HepG2 (cell line): ENCODE measurements at regions not wholly inside any gene's neighbourhood (a gene's known extent, or its start where the extent isn't known, plus 50 kb on each side); places are given as distances from the start of the nearest gene placed in this dataset.

Source experiments
- JDP2 ChIP-seq: sonication (generic); formaldehyde crosslinking; IDR thresholded peaks from 2 replicates; pipeline ENCODE4 v1.8.1; 2022; ENCODE audit warnings: missing genetic modification reagents, borderline replicate concordance
- MEF2D ChIP-seq: sonication (generic); formaldehyde crosslinking; IDR thresholded peaks from 2 replicates; pipeline ENCODE4 v1.5.1; 2020; ENCODE audit warnings: mild to moderate bottlenecking, missing genetic modification reagents
- MEIS1 ChIP-seq: sonication (generic); formaldehyde crosslinking; IDR thresholded peaks from 2 replicates; pipeline ENCODE4 v1.9.0; 2021; ENCODE audit warnings: mild to moderate bottlenecking, missing genetic modification reagents, moderate library complexity, borderline replicate concordance
- MIXL1 ChIP-seq: IDR thresholded peaks from 2 replicates; pipeline ENCODE4 v1.6.1; 2016
- SIN3A ChIP-seq: IDR thresholded peaks from 2 replicates; pipeline ENCODE4 v1.6.1; 2011; ENCODE audit warnings: low read depth, mild to moderate bottlenecking, control low read depth, low read length, borderline replicate concordance
- SP4 ChIP-seq: sonication (generic); formaldehyde crosslinking; IDR thresholded peaks from 2 replicates; pipeline ENCODE4 v1.8.1; 2023; ENCODE audit warnings: mild to moderate bottlenecking, missing genetic modification reagents
- ZMAT3 ChIP-seq: sonication (generic); formaldehyde crosslinking; conservative IDR thresholded peaks from 2 replicates; pipeline ENCODE4 v1.7.0; 2021; ENCODE audit warnings: missing genetic modification reagents
- TF ChIP-seq, protein P1 (sequence below): sonication (generic); formaldehyde crosslinking; IDR thresholded peaks from 2 replicates; pipeline ENCODE4 v1.5.1; 2020; ENCODE audit warnings: missing genetic modification reagents, mild to moderate bottlenecking, borderline replicate concordance
- TF ChIP-seq, protein P2 (sequence below): sonication (generic); formaldehyde crosslinking; IDR thresholded peaks from 2 replicates; pipeline ENCODE4 v1.5.0; 2020; ENCODE audit warnings: mild to moderate bottlenecking, missing genetic modification reagents, moderate library complexity
- TF ChIP-seq, protein P3 (sequence below): sonication (generic); formaldehyde crosslinking; IDR thresholded peaks from 2 replicates; pipeline ENCODE4 v1.5.1; 2020; ENCODE audit warnings: mild to moderate bottlenecking, missing genetic modification reagents, moderate library complexity

DNA sequence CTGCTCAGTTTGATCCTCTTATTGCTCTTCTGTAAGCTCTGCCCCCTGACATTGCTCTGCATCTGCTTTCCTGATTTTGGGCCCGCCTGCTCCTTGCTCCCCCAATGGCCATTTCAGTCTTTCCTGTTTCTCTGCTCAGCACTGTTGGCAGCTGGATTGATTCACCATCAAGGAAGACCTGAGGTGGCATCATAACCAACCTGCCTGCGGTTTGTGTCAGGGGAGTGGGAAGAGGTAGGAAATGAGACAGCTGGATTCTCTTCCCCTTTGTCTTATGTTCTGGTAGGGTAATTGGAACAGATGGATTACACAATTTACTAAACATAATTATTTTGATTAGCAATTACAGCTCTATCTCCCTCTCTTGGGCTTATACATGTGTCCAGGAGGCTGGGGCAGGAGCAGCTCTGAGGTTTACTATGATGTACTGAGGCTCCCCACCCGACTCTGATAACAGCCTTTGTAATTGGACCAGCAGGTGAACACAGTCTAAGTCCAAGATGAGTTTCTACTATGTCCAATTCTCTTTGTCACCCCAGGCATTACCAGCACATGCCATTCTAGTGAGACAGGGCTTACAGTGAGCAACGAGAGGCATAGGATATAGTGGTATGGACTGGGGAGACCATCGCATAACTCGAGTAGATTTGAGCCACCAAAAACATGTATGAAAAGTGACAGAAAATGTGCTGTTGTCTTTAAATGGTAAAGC is 151.8 kb upstream of the MMADHC start (continued):
- TF ChIP-seq MEF2D (CRISPR knock-in tag) = no peak
- TF ChIP-seq, protein P1, sequence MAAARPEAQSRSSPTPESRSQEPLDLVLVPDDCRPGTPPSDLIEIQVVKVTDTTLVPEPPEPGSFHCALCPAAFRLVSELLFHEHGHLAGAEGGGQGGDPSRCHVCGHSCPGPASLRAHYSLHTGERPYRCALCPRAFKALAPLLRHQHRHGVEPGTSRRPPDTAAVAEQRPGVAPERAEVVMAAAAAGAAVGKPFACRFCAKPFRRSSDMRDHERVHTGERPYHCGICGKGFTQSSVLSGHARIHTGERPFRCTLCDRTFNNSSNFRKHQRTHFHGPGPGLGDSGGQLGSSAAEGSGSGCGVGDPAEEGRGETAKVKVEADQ = no peak
- no peak for TF ChIP-seq SIN3A
- TF ChIP-seq ZMAT3 (CRISPR knock-in tag) = no peak
- TF ChIP-seq JDP2 (CRISPR knock-in tag) = no peak
- TF ChIP-seq, protein P2, sequence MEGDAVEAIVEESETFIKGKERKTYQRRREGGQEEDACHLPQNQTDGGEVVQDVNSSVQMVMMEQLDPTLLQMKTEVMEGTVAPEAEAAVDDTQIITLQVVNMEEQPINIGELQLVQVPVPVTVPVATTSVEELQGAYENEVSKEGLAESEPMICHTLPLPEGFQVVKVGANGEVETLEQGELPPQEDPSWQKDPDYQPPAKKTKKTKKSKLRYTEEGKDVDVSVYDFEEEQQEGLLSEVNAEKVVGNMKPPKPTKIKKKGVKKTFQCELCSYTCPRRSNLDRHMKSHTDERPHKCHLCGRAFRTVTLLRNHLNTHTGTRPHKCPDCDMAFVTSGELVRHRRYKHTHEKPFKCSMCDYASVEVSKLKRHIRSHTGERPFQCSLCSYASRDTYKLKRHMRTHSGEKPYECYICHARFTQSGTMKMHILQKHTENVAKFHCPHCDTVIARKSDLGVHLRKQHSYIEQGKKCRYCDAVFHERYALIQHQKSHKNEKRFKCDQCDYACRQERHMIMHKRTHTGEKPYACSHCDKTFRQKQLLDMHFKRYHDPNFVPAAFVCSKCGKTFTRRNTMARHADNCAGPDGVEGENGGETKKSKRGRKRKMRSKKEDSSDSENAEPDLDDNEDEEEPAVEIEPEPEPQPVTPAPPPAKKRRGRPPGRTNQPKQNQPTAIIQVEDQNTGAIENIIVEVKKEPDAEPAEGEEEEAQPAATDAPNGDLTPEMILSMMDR (CRISPR knock-in tag) = no peak
- no peak for TF ChIP-seq MIXL1 (CRISPR knock-in tag)
- TF ChIP-seq, protein P3, sequence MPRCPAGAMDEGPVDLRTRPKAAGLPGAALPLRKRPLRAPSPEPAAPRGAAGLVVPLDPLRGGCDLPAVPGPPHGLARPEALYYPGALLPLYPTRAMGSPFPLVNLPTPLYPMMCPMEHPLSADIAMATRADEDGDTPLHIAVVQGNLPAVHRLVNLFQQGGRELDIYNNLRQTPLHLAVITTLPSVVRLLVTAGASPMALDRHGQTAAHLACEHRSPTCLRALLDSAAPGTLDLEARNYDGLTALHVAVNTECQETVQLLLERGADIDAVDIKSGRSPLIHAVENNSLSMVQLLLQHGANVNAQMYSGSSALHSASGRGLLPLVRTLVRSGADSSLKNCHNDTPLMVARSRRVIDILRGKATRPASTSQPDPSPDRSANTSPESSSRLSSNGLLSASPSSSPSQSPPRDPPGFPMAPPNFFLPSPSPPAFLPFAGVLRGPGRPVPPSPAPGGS (CRISPR knock-in tag) = no peak
- TF ChIP-seq SP4 (CRISPR knock-in tag) = no peak
- no peak for TF ChIP-seq MEIS1 (CRISPR knock-in tag)
